ENCODE measurements at regions not wholly inside any gene's neighbourhood (a gene's known extent, or its start where the extent isn't known, plus 50 kb on each side); places are given as distances from the start of the nearest gene placed in this dataset.

- H3K4me1 ChIP-seq: no peaks in the 10 kb centered on the region
- H3K9me3 ChIP-seq: peaks cover 0 to 6% (median 0%) of the 10 kb centered on the region in 12 donors
- WGBS, 4 donors: 90 to 94% (median 93%) methylated on average over 1 of the region's 1 CpG
- H3K27ac ChIP-seq: no peak overlapping the region
- intact Hi-C loops (cut with DNase I): no loop called here
- no peaks in the 10 kb centered on the region for H3K27me3 ChIP-seq
- TF ChIP-seq POLR2A (IDR thresholded peaks at IDR 0.05) (no peak), CTCF (IDR thresholded peaks at IDR 0.05) (no peak)
- DNase-seq: no peak
- H3K36me3 ChIP-seq: no peaks in the 10 kb centered on the region
- H3K4me3 ChIP-seq: no peak overlapping the region
- ATAC-seq: no peak
Observed at GRCh38 chr3:76733073-76733759, 306.7 kb upstream of the ROBO2 start.

DNA sequence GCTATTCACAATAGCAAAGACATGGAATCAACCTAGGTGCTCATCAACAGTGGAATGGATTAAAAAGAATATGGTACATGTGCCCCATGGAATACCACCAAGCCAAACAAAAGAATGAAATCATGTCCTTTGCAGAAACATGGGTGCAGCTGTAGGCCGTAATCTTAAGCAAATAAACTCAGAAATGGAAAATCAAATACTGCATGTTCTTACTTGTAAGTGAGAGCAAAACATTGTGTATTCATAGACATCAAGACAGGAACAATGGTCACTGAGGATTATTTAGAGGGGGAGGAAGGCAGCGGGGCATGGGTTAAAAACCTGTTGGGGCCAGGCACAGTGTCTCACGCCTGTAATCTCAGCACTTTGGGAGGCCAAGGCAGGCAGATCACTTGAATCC is 304.7 kb upstream of the ROBO2 start:
- Histone ChIP-seq H3K36me3 (no peaks in the 10 kb centered on the region), H3K27me3 (no peaks in the 10 kb centered on the region), H3K9me3 (peaks cover 0 to 6% (median 0%) of the 10 kb centered on the region in 12 donors), H3K4me3 (no peak overlapping the region), H3K4me1 (no peaks in the 10 kb centered on the region), H3K27ac (no peak overlapping the region)
- DNase-seq (no peak), ATAC-seq (no peak)
- TF ChIP-seq POLR2A (IDR thresholded peaks at IDR 0.05) (no peak), CTCF (IDR thresholded peaks at IDR 0.05) (no peak)
- intact Hi-C loops (cut with DNase I): no loop called here
- WGBS, 4 donors: 49 to 64% (median 55%) methylated on average over 3 of the region's 3 CpGs

DNA sequence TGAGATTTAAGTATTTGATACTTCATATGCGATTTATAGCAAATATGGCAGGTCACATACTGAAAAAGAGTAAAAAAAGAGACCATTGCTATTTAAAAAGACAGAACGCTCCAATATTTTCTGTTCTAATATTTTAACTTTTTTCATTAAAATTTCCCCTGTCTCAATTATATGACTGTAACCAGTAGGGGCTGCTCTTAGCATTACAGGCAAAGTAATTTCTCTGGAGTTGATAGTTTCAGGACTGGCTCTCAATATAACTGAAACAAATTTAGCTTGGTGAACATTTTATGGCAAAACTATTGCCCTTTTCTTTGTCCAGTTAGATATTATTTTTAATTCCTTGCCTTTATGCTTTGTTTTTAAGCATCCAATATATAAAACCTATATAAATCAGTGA is 286.3 kb upstream of the ROBO2 start:
- WGBS, 4 donors: 50 to 65% (median 61%) methylated on average over 2 of the region's 2 CpGs
- H3K27me3 ChIP-seq: no peaks in the 10 kb centered on the region
- H3K4me3 ChIP-seq: no peak overlapping the region
- H3K9me3 ChIP-seq: peaks cover 0 to 6% (median 0%) of the 10 kb centered on the region in 12 donors
- TF ChIP-seq POLR2A (IDR thresholded peaks at IDR 0.05) (no peak), CTCF (IDR thresholded peaks at IDR 0.05) (no peak)
- ATAC-seq (no peak), DNase-seq (no peak)
- no peak overlapping the region for H3K27ac ChIP-seq
- H3K4me1 ChIP-seq: no peaks in the 10 kb centered on the region
- intact Hi-C loops (cut with DNase I): no loop called here
- no peaks in the 10 kb centered on the region for H3K36me3 ChIP-seq

DNA sequence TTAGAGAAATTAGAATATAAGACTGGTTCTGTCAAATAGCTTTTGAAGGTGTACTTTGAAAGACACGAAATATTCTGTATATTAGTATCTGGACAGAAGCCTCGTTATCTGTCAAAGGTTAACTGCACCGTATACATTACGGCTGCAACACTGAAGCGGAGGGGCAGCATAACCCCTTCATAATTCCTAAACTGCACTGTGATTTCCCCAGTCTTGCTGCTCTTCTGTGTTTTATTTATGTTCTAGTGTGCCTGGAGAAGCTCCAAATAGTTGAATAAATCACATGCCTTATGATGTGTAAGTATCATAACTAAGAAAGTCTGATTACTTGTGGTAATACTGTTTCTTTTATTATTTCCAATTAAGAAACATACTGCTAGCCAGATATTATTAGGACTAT is 285.7 kb upstream of the ROBO2 start:
- 60 to 71% (median 64%) methylated on average over 5 of the region's 5 CpGs for WGBS, 4 donors
- TF ChIP-seq CTCF (IDR thresholded peaks at IDR 0.05) (no peak), POLR2A (IDR thresholded peaks at IDR 0.05) (no peak)
- no peak overlapping the region for H3K4me3 ChIP-seq
- H3K27me3 ChIP-seq: no peaks in the 10 kb centered on the region
- no peak for DNase-seq
- intact Hi-C loops (cut with DNase I): no loop called here
- H3K9me3 ChIP-seq: peaks cover 0 to 6% (median 0%) of the 10 kb centered on the region in 12 donors
- no peaks in the 10 kb centered on the region for H3K4me1 ChIP-seq
- ATAC-seq: no peak
- no peak overlapping the region for H3K27ac ChIP-seq
- H3K36me3 ChIP-seq: no peaks in the 10 kb centered on the region
